HK-2 (cell line): ENCODE measurements at regions not wholly inside any gene's neighbourhood (a gene's known extent, or its start where the extent isn't known, plus 50 kb on each side); places are given as distances from the start of the nearest gene placed in this dataset.

Experiments
- DNase-seq: peaks from one replicate; pipeline ENCODE4 v3.0.0-alpha.2; 2018; ENCODE audit not compliant: unreplicated experiment

- DNase-seq: no peak
Measured at GRCh38 chr1:110765640-110766335, 91.0 kb upstream of the KCNA3 start.

GRCh38 chr1:110763149-110763548 lies 88.4 kb upstream of the KCNA3 start:
- no peak for DNase-seq

- no peak for DNase-seq
Measured at GRCh38 chr1:110760321-110760720, 85.6 kb upstream of the KCNA3 start.

GRCh38 chr1:110756506-110756905 lies 81.8 kb upstream of the KCNA3 start:
- no peak for DNase-seq

GRCh38 chr1:110752941-110753725 lies 78.4 kb upstream of the KCNA3 start:
- no peak for DNase-seq

- DNase-seq: no peak
Measured at GRCh38 chr1:110750562-110750961, 75.8 kb upstream of the KCNA3 start.

- no peak for DNase-seq
Measured at GRCh38 chr1:110749960-110750359, 75.2 kb upstream of the KCNA3 start.

- DNase-seq: peak; percentile 41
Measured at GRCh38 chr1:110746644-110747259, 72.0 kb upstream of the KCNA3 start.

GRCh38 chr1:110743397-110743796 lies 68.7 kb upstream of the KCNA3 start:
- no peak for DNase-seq

GRCh38 chr1:110736900-110737605 lies 62.3 kb upstream of the KCNA3 start:
- DNase-seq: no peak

GRCh38 chr1:110734133-110734680 lies 59.5 kb upstream of the KCNA3 start:
- DNase-seq: no peak

GRCh38 chr1:110731529-110731928 lies 56.8 kb upstream of the KCNA3 start:
- DNase-seq: no peak

GRCh38 chr1:110728388-110729001 lies 53.8 kb upstream of the KCNA3 start:
- DNase-seq: no peak

GRCh38 chr1:110727246-110727645 lies 52.5 kb upstream of the KCNA3 start:
- DNase-seq: no peak

- no peak for DNase-seq
Measured at GRCh38 chr1:110726755-110727154, 52.0 kb upstream of the KCNA3 start.
